Hematopoietic multipotent progenitor cell (in vitro differentiated cells): ENCODE measurements at regions not wholly inside any gene's neighbourhood (a gene's known extent, or its start where the extent isn't known, plus 50 kb on each side); places are given as distances from the start of the nearest gene placed in this dataset.
"Not testable (repeated sequence)": the region's sequence is repeated elsewhere in the genome, so short reads cannot be mapped to it uniquely, and the experiment has no call there.

Source experiments
- DNase-seq, 3 donors: peaks; one replicate each; pipeline ENCODE4 v3.0.0-alpha.2; 2011 to 2015; ENCODE audit warnings: low read depth in 2 of 3, low spot score in 2 of 3

DNA sequence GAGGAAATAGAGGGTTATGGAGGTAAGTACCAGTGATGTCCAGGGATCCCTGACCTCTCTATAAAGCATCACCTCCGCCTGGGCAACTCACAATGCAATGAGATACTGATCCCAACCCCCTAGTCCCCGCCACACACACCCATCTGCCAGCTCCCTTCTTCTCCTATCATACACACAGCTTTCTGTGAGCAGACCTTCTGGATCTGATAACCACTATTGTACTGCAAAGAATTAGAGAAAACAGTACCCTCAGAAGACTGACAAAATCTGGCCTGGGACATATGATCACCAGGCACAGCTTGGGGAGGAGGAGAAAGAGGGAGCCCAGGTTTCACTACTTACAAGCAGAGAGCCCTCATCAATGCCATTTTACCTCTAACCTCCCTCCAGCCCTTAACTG lies 249.0 kb downstream of the SEC61B start:
- DNase-seq: no peak

DNA sequence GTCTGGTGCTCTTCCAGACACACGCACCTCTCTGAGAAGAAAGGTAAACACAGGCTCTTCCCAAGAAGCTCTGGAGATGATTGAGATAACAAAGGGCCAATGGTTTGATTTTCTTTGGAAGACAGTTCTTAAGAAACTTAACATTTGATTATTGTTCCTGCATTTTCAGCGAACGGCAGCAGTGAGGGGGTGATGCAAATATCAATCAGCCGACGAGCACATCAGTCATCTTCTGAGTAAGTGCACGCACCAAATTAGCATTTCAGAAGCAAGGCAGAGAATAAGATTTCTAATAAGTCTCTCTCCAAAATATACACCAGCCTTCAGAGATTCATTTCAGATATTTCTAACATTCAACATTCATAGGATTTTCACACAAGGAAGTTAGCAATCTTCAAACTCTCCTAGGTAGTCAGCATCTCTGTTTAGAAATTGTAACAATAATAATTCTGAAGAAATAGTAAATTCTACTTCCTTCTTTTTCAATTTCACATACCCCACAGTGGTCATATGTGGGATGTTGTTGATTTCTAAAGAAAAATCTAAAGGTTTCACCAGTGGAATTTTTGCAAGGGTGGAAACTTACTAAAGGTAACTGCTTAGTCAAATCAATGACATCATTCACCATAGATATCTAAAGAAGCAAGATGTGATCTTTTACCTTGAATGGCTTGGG lies 250.3 kb downstream of the SEC61B start:
- DNase-seq: no peak

DNA sequence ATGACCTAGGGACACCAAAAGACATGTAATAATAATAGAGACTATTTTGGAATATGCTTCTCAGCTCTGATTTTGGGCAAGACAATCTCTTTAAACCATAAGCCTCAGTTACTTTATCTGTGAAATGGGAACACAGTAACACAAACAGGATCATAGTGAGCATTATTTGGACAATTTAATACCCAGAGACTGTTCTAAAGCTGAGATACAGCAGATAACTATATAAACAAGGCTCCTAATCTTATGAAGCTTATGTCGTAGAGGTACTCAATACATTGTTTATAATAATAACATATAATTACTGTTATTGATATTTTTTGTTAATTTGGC lies 250.8 kb downstream of the SEC61B start:
- no peak for DNase-seq

DNA sequence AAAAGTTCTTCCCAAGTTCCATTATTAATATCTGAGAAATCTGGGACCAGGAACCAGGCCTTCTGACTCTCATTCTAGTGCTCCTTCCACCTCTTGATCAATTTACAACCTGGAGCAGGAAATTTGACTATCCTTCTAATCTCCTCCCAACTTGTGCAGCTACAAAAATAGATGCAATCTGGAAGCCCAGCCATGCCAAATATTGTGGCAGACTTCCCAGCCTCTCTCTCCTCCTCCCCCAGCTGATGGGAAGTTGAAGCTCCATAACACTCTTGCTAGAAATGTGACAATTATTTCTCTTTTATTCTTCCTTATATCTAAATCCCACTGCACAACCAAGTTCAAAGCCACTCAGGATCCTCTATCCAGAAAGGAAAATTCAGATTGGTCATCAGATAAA lies 252.1 kb downstream of the SEC61B start:
- DNase-seq: no peak

DNA sequence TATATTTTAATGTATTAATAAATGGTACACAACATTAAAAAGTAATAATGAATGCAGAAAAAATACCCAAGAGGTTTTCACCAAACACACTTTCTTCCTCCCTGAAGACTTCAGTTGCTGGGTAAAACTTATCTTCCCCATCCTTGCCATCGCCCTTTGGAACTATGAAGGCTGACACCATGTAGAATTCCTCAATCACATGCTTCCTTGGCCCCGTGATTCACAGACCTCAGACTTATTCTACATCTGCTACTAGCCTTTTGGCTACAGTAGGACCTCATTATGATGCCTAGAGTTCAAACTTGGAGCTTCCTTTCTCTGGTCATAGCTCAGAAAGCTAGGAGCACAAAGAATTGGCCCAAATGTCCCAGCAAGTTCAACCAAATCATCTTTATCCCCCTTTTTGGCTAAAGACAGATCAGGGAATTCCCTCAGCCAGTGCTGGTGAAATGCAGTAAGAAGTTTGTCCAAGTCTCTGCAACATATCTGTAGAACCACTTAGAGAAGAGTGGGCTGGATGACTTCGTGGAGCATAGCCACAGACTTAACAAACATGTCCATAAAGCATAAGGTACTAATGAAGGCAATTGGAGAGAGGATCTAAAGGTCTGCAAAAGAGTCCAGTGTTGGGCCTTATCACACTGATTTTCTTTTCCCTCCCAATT lies 253.5 kb downstream of the SEC61B start:
- no peak for DNase-seq

DNA sequence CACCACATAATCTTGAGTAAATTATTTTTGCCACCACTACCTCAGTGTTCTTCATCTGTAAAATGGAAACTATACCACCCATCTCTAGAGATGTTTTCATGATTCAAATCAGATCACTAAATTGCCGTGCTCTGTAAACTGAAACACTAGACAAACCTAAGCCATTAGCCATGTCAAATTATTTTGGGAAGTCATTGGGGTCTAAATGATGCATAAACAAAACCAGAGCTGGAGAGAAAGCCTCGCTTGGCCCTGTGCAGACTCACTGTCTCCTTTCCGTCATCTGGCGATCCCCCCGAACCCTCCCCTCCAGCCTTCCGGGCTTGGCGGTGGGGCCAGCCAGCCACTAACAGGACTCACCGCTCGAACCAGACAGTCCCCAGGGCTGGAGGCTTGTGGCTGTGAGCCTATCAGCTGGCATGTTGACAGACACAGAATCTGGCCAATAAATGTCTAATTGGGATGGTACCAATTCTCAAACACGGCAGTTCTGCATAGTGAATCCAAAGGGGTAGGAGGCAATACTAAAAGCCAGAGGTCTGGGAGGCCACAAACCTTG lies 256.5 kb downstream of the SEC61B start:
- no peak for DNase-seq

DNA sequence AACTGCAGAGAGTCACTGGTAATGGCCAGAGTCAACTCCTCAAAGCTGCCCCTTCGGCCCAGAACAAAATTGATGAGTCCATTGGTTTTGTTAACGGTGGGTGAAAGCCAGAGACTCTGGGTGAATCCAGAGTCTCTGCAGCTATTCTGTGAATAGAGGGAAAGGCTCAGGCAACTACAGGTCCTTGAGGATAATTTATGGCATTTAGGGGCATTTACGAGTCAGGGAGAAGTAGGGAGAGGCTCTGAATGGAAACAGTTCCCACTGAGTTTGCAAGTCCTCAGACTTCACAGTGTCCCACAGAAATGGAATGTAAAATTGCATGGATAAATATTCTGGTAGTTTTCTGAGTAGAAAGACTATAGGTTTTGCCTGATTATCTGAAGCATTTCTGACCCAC lies 257.8 kb downstream of the SEC61B start:
- no peak for DNase-seq

DNA sequence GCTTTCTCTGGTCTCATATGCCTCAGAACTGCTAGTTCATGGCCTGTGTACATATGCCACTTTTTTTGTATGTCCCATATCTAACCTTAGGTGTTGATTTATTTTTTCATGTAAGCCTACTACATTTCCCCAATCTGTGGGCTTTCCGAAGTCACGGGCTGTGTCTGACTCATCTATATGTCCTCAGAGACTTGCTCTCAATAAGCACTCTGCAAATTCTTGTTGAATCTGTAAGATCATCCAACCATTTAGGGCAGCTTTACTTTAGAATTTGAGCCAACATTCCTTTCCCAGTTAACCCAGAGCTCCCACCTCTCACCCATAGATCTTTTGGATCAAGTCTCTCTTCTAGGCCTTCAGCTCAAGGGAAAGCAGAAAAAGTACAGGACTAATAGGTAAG lies 263.4 kb downstream of the SEC61B start:
- no peak for DNase-seq

DNA sequence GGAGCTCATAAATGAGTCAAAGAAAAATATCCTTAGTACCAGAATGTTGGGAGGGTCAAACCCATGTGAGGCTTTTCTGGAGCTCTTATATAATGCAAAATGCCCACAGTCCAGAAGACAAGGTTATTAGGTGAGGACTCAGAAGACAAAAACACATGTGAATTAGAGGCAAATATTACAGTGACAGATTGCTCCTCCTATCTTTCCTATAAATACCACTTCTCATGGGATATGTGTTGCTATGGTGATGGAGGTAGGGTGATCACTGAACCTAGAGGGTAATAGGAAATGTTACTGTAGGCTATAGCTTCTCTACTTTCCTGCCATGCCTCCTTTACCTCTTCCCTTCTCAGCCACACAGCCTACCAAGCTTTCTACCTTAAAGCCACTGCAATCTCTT lies 264.6 kb downstream of the SEC61B start:
- no peak for DNase-seq

DNA sequence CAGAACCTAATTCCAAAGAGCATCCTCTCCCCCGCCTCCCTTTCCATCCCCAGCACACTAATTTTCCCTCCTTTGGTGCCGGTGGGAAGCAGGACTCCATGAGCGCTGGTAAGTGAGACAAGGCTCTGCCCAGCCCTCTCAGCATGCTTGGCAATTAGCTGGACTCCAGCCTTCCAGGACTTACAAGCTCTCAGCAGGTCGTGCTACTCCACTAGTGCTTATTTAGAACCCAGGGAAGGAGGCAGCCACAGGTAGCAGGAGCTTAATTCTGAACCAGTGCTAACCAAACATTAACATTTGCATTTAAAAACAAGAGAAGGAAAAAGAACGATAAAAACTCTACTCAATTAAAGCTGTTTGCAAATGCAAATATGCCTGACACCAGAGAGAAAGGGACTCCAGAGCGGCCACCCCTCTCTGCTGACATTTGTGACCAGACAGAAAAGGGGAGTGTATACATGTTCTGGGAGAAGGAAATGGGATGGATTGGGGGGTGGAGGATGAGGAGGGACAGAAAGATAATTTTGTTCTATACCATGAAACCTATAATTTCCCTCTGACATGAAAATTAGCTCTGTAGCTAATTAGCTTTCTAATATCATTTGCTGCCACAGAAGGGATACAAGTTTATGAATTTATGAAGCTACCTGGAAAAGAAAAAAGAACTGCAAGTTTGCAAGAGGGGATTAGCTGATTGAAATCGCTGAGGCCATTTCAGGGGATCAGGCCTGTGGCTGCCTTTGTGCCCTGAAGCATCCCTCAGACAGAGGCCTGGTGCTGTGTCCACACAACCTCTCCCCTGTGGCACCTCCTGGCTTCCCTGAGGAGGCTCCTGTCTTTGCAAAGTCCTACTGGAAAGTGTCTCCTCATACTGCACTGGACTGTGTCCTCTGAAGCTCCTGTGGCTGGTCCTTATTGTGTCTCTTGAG lies 266.3 kb downstream of the SEC61B start:
- DNase-seq: no peak

DNA sequence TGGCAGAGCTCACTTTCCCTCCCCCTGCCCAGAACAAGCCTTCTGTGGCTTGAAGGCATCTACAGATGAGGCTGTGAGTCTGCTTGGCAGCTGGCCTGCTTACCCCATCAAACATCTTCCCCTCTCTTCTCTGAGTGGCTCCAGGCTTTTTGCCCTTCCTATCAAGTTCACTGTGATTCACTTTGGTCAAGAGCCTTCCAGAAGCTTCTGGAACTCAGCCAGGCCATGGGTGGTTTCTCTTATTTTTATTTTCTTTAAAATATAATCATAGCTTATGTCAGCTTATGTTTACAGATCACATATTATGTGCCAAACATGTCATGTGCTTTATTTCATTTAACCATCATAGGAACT lies 267.0 kb downstream of the SEC61B start:
- peak in 1 of 3 donors; percentile 9 for DNase-seq

DNA sequence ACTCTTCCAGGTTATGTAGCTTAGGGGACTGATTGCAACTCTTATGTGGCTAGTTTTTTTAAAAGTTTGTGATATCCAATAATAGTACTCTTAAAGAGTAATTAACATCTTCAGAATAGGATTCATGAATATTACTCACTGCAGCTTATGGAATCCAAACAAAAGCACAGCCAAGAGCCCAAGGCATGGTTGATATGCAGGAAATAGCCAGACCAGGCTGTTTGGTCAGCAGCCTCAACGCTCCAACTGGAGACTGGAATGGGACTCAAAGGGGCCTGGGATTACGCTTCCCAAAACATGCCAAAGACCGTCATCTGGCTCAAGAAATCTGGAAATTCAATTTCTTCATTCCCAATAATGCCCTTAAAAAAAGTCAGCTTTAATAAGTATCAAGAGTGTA lies 268.6 kb downstream of the SEC61B start:
- DNase-seq: no peak

DNA sequence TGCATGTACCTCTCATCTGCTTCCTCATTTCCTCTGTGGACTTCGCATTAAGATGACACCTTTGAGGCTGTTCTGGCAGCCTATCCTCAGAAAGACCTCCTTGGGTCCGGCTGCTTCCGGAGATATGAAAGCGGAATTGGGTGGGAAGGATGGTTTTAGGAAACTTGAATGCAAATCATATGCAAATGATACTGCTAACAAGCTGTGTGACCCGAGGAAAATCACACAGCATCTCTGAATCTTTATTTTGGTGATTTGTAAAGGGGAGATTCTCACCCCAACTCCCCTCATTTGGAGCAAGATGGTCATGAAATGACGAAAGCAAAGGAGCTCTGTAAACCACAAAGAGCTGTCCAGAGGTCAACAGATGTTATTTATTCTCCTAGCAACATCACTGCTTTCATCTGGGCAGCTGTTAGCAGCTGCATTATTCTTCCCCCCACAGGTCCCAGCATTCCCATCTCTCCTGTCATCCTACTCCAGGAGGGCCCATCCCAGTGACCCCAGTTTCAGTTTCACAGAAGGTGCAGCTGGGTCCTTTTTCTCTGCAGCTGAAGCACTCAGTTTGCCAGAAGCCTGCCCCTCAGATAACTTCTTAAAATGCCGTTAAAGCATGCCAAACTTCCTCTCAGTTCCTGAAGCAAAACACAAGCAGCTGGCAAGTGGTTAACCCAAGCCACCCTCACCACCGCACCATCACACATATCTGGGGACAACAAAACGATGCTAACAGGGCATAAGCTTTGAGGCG lies 269.5 kb downstream of the SEC61B start:
- peak in 2 of 3 donors; percentile 48 to 94 for DNase-seq

DNA sequence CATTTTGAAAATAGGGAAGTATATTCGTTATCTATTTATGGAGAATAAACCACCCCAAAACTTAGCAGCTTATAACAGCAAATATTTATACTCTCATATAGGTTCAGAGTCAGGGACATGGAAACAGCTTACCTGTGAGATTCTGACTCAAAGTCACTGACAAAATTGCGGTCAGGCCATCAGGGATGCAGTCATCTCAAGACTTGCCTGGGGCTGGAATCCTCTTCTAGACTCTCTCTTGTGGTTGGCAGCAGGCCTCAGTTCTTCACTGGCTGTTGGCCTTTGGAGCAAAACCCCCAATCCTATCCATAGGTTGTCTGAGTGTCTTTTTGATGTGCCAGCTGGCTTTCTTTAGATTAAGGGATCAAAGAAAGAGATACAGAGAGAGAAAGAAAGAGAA lies 275.6 kb downstream of the SEC61B start:
- DNase-seq: no peak

DNA sequence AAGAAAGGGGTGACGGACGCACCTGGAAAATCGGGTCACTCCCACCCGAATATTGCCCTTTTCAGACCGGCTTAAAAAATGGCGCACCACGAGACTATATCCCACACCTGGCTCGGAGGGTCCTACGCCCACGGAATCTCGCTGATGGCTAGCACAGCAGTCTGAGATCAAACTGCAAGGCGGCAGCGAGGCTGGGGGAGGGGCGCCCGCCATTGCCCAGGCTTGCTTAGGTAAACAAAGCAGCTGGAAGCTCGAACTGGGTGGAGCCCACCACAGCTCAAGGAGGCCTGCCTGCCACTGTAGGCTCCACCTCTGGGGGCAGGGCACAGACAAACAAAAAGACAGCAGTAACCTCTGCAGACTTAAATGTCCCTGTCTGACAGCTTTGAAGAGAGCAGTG lies 276.9 kb downstream of the SEC61B start:
- not testable (repeated sequence) for DNase-seq

DNA sequence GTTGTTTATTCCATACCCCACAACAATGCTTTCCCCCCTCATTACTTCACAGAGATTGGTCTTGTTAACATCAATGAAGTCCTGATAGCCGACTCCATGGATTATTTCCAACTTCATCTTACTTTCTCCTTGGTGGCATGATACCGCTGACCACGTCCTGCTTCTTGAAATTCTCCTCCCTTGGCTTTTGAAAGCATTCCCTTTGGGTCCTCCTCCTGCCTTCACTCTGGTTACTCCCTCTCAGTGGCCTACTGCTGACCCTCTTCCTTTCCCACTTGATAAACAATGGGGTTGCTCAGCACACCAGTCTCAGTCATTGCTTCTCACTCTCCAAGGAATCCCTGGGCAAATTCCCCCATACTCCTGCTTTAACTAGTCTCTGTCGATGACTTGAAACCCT lies 283.9 kb downstream of the SEC61B start:
- DNase-seq: no peak

DNA sequence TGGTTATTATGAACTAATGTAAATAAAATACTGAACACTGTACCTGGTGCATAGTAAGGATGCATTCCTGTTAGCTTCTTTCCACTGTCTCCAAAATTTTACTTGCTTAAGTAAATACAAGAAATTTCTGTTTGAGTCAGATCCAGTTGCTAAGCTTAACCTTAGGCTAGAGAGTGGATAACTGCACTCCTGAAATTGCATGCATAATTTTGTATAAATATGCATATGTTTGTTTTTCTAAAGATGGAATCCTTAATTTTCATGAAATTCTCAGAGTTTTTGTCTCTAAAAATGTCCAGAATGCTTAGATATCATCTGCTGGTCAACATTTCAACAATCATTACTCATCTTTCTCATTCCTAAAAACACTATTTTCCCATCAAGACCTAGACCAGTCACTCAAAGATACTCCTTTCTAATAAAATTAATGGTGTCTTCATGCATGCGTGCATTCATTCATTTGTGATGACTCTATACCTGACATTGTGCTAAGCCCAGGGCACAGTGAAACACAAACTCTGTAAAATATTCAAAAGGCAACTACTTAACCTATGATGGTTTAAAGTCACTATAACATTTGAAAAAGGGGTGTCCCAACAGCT lies 284.8 kb downstream of the SEC61B start:
- no peak for DNase-seq

DNA sequence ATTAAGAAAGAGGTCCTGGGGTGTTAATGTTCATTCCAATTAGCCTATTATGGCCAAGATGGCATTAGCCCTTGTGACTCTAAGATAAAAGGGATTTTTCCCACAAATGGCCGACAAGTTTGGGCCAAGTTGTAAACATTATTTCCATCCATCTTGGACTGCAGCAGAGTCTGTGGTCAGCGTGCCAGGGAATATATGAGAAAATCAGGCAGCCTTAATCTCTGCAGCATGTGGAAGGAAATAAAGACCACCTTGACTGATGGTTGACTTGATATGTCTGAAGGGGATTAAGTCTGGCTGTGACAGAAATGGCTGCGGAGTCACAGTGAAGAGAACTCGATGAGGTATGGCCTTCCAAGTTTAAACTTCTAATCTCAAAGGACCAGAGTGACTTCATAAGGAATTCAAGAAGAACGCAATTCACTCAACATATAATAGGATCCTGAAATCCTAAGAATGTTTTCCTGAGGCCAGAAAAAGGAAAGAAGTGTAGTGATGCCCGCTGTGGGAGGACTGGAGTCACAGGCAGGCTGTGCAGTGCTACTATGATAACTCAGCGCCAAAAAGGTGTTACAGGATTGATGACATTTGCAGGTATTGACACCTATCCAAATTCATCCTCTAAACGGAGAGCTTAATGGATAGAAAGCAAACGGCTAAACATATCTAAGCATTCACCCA lies 287.1 kb downstream of the SEC61B start:
- DNase-seq: no peak

DNA sequence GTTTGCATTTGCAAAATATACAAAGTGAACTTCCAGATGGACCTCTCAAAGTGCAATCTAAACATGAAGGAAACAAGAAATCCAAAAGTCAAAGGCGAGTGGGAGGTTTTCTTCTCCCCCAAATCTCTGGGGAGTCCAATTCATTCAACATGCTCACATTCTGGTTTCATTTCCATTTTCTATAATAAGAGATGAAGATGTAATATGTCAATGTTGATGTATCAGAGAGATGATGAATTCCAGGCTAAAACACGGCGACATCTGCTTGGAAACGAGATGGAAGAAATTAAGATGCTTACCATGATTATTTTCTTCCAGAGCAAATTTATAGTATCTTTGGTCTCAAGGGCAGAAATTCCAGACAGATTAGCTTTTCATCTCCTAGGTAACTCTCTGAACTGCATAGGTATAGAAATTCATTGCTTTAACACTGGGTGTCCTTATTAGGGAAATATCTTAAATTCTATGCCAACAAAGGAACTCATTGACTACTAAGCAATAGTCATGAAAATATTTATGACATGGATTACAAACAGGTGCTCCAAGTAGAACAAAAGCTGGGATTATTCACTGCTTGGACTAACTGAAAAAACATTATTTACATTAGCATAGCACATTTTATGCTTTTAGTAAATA lies 287.9 kb downstream of the SEC61B start:
- no peak for DNase-seq
